CD14-positive monocyte (primary cell): ENCODE measurements at regions not wholly inside any gene's neighbourhood (a gene's known extent, or its start where the extent isn't known, plus 50 kb on each side); places are given as distances from the start of the nearest gene placed in this dataset.

Experiments
- DNase-seq, 3 donors: peaks; one replicate each; pipeline ENCODE4 v3.0.0-alpha.2; 2011 to 2022
- H2AFZ ChIP-seq: 2 replicates; pipeline ENCODE4 v1.6.0; 2012; ENCODE audit warnings: mild to moderate bottlenecking, low read depth, low read length, inconsistent platforms; ENCODE audit not compliant: insufficient read depth, poor library complexity, severe bottlenecking
- H3K27ac ChIP-seq, 2 donors: 1 replicate in 1 of 2; 2 replicates in 1 of 2; pipeline ENCODE4 v1.5.1; 2012 to 2013; ENCODE audit warnings: low read length in 2 of 2, control low read depth in 1 of 2, inconsistent platforms in 1 of 2, low read depth in 1 of 2, mild to moderate bottlenecking in 1 of 2
- H3K27me3 ChIP-seq, 2 donors: one replicate each; pipeline versions ENCODE4 v1.6.0 to v1.6.1; 2011 to 2013; ENCODE audit warnings: low read length in 2 of 2; ENCODE audit not compliant: control insufficient read depth in 2 of 2, insufficient read depth in 2 of 2
- H3K36me3 ChIP-seq, 2 donors: replicated peaks in 1 of 2; 1 replicate in 1 of 2; 2 replicates in 1 of 2; pipeline versions ENCODE4 v1.5.1 to v1.6.1; 2012 to 2013; ENCODE audit warnings: low read length in 2 of 2, control low read depth in 1 of 2, inconsistent platforms in 1 of 2, mild to moderate bottlenecking in 1 of 2; ENCODE audit not compliant: insufficient read depth in 2 of 2, control insufficient read depth in 1 of 2
- H3K4me1 ChIP-seq, 2 donors: 1 replicate in 1 of 2; 2 replicates in 1 of 2; pipeline versions ENCODE4 v1.5.1 to v1.6.1; 2012 to 2013; ENCODE audit warnings: low read length in 2 of 2, control low read depth in 1 of 2, inconsistent platforms in 1 of 2, mild to moderate bottlenecking in 1 of 2, moderate library complexity in 1 of 2; ENCODE audit not compliant: insufficient read depth in 2 of 2, control insufficient read depth in 1 of 2
- H3K4me2 ChIP-seq: replicated peaks from 2 replicates; pipeline ENCODE3; 2012; ENCODE audit warnings: low read length, moderate library complexity, mild to moderate bottlenecking; ENCODE audit not compliant: poor library complexity, severe bottlenecking; ENCODE audit errors: extremely low read depth
- H3K4me3 ChIP-seq, 3 experiments: fragments of 200-600 bp in 1 of 3; sonication (generic) in 1 of 3; replicated peaks in 1 of 3; 1 replicate in 2 of 3; 2 replicates in 1 of 3; pipeline ENCODE4 v1.5.1; 2011 to 2013; ENCODE audit warnings: low read length in 3 of 3, mild to moderate bottlenecking in 3 of 3, control low read depth in 2 of 3, low read depth in 2 of 3, inconsistent platforms in 1 of 3, moderate library complexity in 1 of 3
- H3K79me2 ChIP-seq: 2 replicates; pipeline ENCODE4 v1.6.0; 2012; ENCODE audit warnings: mild to moderate bottlenecking, control low read depth, inconsistent platforms, low read length, moderate library complexity; ENCODE audit not compliant: insufficient read depth
- H3K9ac ChIP-seq: 2 replicates; pipeline ENCODE4 v1.6.0; 2017; ENCODE audit warnings: low read length, mild to moderate bottlenecking; ENCODE audit not compliant: insufficient read depth, poor library complexity, severe bottlenecking
- H3K9me3 ChIP-seq, 2 donors: replicated peaks in 1 of 2; 1 replicate in 1 of 2; 2 replicates in 1 of 2; pipeline versions ENCODE4 v1.5.1 to v1.6.1; 2012 to 2013; ENCODE audit warnings: low read length in 2 of 2, control low read depth in 1 of 2; ENCODE audit not compliant: control insufficient read depth in 1 of 2, insufficient read depth in 1 of 2
- H4K20me1 ChIP-seq: 2 replicates; pipeline ENCODE4 v1.6.0; 2012; ENCODE audit warnings: mild to moderate bottlenecking, low read length, control low read depth, moderate library complexity; ENCODE audit not compliant: insufficient read depth
- H3K27ac Mint-ChIP-seq, 7 donors: one replicate each; pipeline ENCODE4 v1.8.0; 2020; ENCODE audit warnings: mild to moderate bottlenecking in 7 of 7, mixed read lengths in 7 of 7, moderate library complexity in 6 of 7, inconsistent platforms in 2 of 7
- H3K27me3 Mint-ChIP-seq, 3 donors: one replicate each; pipeline ENCODE4 v1.8.0; 2021 to 2022; ENCODE audit warnings: low read depth in 3 of 3, mild to moderate bottlenecking in 3 of 3, mixed read lengths in 3 of 3, moderate library complexity in 3 of 3, inconsistent platforms in 1 of 3
- H3K36me3 Mint-ChIP-seq, 2 donors: one replicate each; pipeline ENCODE4 v1.8.0; 2020; ENCODE audit warnings: mixed read lengths in 2 of 2, inconsistent platforms in 1 of 2, mild to moderate bottlenecking in 1 of 2
- H3K4me1 Mint-ChIP-seq: one replicate; pipeline ENCODE4 v1.8.0; 2020; ENCODE audit warnings: mild to moderate bottlenecking, mixed read lengths
- H3K4me3 Mint-ChIP-seq, 2 donors: one replicate each; pipeline ENCODE4 v1.8.0; 2020; ENCODE audit warnings: mild to moderate bottlenecking in 2 of 2, mixed read lengths in 2 of 2, moderate library complexity in 1 of 2
- H3K9me3 Mint-ChIP-seq, 7 donors: one replicate each; pipeline ENCODE4 v1.8.0; 2020 to 2022; ENCODE audit warnings: mixed read lengths in 7 of 7, mild to moderate bottlenecking in 6 of 7, moderate library complexity in 6 of 7, inconsistent platforms in 2 of 7
- WGBS: methylation state at CpG from one replicate; pipeline ENCODE4 v1.1.5; 2013; ENCODE audit warnings: missing lambda C conversion rate; ENCODE audit not compliant: insufficient coverage; 5-methylcytosine and 5-hydroxymethylcytosine counted together
- intact Hi-C, 2 donors: fragments of 100-400 bp; cut with micrococcal nuclease; formaldehyde crosslinking; loops; one replicate each; pipeline versions ENCODE4 v1.15.0 to v1.15.1; 2023
- TF ChIP-seq, protein P1 (sequence below): fragments of 200-600 bp; IDR thresholded peaks from one replicate; pipeline ENCODE4 v1.8.0; 2022; ENCODE audit warnings: antibody characterized with exemption, mild to moderate bottlenecking

GRCh38 chr10:130882906-130883305 lies 428.6 kb downstream of the TCERG1L start:
- WGBS = 90% methylated on average over 2 of the region's 3 CpGs

DNA sequence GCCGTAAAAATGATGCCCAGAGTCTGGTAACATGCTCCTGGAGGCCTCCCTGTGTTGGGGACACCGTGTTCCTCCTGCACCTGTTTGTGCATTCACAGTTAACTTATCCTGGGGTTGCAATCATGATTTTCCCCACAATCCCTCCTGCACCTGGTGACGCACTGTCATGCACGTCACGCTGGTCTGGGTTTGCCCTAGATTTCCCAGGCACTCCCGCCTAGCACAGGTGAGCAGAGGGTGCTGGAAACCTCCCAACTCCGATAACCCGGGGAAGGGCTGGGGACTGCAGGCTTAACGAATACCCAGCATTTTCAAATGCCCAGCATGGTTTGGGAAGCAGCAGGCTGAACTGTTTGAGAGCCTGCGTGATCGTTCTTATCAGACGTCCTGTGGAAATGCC lies 427.1 kb downstream of the TCERG1L start:
- Histone ChIP-seq H3K79me2 (no peaks in the 10 kb centered on the region), H4K20me1 (no peaks in the 10 kb centered on the region), H3K36me3 (no peaks in the 10 kb centered on the region), H3K4me1 (no peaks in the 10 kb centered on the region), H3K9ac (no peak overlapping the region), H3K27ac (no peak overlapping the region), H2AFZ (no peak overlapping the region), H3K4me3 (no peak overlapping the region), H3K4me2 (no peak overlapping the region), H3K9me3 (no peaks in the 10 kb centered on the region), H3K27me3 (peaks cover 0 to 6% of the 10 kb centered on the region in 2 donors)
- Mint-ChIP-seq H3K36me3 (no peaks in the 10 kb centered on the region), H3K27me3 (peaks cover 5 to 18% (median 14%) of the 10 kb centered on the region in 3 donors), H3K4me3 (no peak overlapping the region), H3K4me1 (no peaks in the 10 kb centered on the region), H3K27ac (no peak overlapping the region), H3K9me3 (peaks cover 0 to 4% (median 2%) of the 10 kb centered on the region in 7 donors)
- DNase-seq = no peak
- intact Hi-C loops = no loop called here
- WGBS = 82% methylated on average over 12 of the region's 12 CpGs
- TF ChIP-seq, protein P1, sequence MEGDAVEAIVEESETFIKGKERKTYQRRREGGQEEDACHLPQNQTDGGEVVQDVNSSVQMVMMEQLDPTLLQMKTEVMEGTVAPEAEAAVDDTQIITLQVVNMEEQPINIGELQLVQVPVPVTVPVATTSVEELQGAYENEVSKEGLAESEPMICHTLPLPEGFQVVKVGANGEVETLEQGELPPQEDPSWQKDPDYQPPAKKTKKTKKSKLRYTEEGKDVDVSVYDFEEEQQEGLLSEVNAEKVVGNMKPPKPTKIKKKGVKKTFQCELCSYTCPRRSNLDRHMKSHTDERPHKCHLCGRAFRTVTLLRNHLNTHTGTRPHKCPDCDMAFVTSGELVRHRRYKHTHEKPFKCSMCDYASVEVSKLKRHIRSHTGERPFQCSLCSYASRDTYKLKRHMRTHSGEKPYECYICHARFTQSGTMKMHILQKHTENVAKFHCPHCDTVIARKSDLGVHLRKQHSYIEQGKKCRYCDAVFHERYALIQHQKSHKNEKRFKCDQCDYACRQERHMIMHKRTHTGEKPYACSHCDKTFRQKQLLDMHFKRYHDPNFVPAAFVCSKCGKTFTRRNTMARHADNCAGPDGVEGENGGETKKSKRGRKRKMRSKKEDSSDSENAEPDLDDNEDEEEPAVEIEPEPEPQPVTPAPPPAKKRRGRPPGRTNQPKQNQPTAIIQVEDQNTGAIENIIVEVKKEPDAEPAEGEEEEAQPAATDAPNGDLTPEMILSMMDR = no peak

More at GRCh38 chr10:130882906-130883305, 428.6 kb downstream of the TCERG1L start:
- H3K4me1 ChIP-seq = no peaks in the 10 kb centered on the region
- H3K4me3 ChIP-seq = no peak overlapping the region
- no peaks in the 10 kb centered on the region for H3K36me3 Mint-ChIP-seq
- intact Hi-C loops = no loop called here
- TF ChIP-seq, protein P1 = no peak
- H3K27ac ChIP-seq = no peak overlapping the region
- H3K36me3 ChIP-seq = no peaks in the 10 kb centered on the region
- H3K27ac Mint-ChIP-seq = no peak overlapping the region
- H3K9me3 Mint-ChIP-seq = peaks cover 0 to 6% (median 2%) of the 10 kb centered on the region in 7 donors
- peaks cover 0 to 6% of the 10 kb centered on the region in 2 donors for H3K27me3 ChIP-seq
- no peak overlapping the region for H2AFZ ChIP-seq
- no peaks in the 10 kb centered on the region for H4K20me1 ChIP-seq
- H3K27me3 Mint-ChIP-seq = peaks cover 5 to 18% (median 14%) of the 10 kb centered on the region in 3 donors
- H3K79me2 ChIP-seq = no peaks in the 10 kb centered on the region
- no peaks in the 10 kb centered on the region for H3K9me3 ChIP-seq
- H3K9ac ChIP-seq = no peak overlapping the region
- no peak overlapping the region for H3K4me3 Mint-ChIP-seq
- H3K4me2 ChIP-seq = no peak overlapping the region
- no peak for DNase-seq
- H3K4me1 Mint-ChIP-seq = no peaks in the 10 kb centered on the region
